Endodermal cell (in vitro differentiated cells): ENCODE measurements at regions not wholly inside any gene's neighbourhood (a gene's known extent, or its start where the extent isn't known, plus 50 kb on each side); places are given as distances from the start of the nearest gene placed in this dataset.

Experiments
- DNase-seq: peaks from one replicate; pipeline ENCODE4 v3.0.0-alpha.2; 2017
- H3K27ac ChIP-seq: 2 replicates; pipeline ENCODE4 v1.5.1; 2013; ENCODE audit warnings: mild to moderate bottlenecking, low read depth, low read length, moderate library complexity
- H3K27me3 ChIP-seq: 2 replicates; pipeline ENCODE4 v1.6.1; 2013; ENCODE audit warnings: mild to moderate bottlenecking, low read length, moderate library complexity; ENCODE audit not compliant: insufficient read depth, control insufficient read depth, poor library complexity, severe bottlenecking
- H3K36me3 ChIP-seq: 2 replicates; pipeline ENCODE4 v1.7.0; 2013; ENCODE audit warnings: mild to moderate bottlenecking, low read length, moderate library complexity; ENCODE audit not compliant: control insufficient read depth, insufficient read depth
- H3K4me1 ChIP-seq: one replicate; pipeline ENCODE4 v1.7.0; 2013; ENCODE audit warnings: low read length; ENCODE audit not compliant: control insufficient read depth, insufficient read depth
- H3K4me3 ChIP-seq: 2 replicates; pipeline ENCODE4 v1.5.1; 2013; ENCODE audit warnings: mild to moderate bottlenecking, low read length, moderate library complexity
- H3K9ac ChIP-seq: 2 replicates; pipeline ENCODE4 v1.6.1; 2013; ENCODE audit warnings: mild to moderate bottlenecking, low read length, moderate library complexity; ENCODE audit not compliant: poor library complexity, severe bottlenecking; ENCODE audit errors: extremely low read depth
- H3K9me3 ChIP-seq: 2 replicates; pipeline ENCODE4 v1.6.1; 2013; ENCODE audit warnings: mild to moderate bottlenecking, low read length, moderate library complexity; ENCODE audit not compliant: control insufficient read depth
- H3K27ac Mint-ChIP-seq: 2 replicates; pipeline ENCODE4 v1.8.0; 2020; ENCODE audit warnings: mixed read lengths
- H3K27me3 Mint-ChIP-seq: 2 replicates; pipeline ENCODE4 v1.8.0; 2021; ENCODE audit warnings: mild to moderate bottlenecking, mixed read lengths; ENCODE audit not compliant: insufficient read depth
- H3K36me3 Mint-ChIP-seq: 2 replicates; pipeline ENCODE4 v1.8.0; 2020; ENCODE audit warnings: low read depth, mixed read lengths
- H3K4me1 Mint-ChIP-seq: 2 replicates; pipeline ENCODE4 v1.8.0; 2020; ENCODE audit warnings: mixed read lengths
- H3K4me3 Mint-ChIP-seq: 2 replicates; pipeline ENCODE4 v1.8.0; 2020; ENCODE audit warnings: mild to moderate bottlenecking, moderate library complexity, mixed read lengths
- H3K9me3 Mint-ChIP-seq: 2 replicates; pipeline ENCODE4 v1.8.0; 2020; ENCODE audit warnings: mild to moderate bottlenecking, mixed read lengths
- WGBS, 2 experiments: methylation state at CpG; one replicate each; pipeline versions ENCODE4 v1.1.5 to v1.1.7; 2013; ENCODE audit warnings: missing lambda C conversion rate in 2 of 2, mixed read lengths in 1 of 2; ENCODE audit not compliant: insufficient coverage in 1 of 2, insufficient read length in 1 of 2; 5-methylcytosine and 5-hydroxymethylcytosine counted together
- TF ChIP-seq, protein P1 (sequence below): fragments of 200-600 bp; sonication (generic); conservative IDR thresholded peaks from 2 replicates; pipeline ENCODE4 v1.5.0; 2021; ENCODE audit warnings: antibody characterized with exemption, mild to moderate bottlenecking

DNA sequence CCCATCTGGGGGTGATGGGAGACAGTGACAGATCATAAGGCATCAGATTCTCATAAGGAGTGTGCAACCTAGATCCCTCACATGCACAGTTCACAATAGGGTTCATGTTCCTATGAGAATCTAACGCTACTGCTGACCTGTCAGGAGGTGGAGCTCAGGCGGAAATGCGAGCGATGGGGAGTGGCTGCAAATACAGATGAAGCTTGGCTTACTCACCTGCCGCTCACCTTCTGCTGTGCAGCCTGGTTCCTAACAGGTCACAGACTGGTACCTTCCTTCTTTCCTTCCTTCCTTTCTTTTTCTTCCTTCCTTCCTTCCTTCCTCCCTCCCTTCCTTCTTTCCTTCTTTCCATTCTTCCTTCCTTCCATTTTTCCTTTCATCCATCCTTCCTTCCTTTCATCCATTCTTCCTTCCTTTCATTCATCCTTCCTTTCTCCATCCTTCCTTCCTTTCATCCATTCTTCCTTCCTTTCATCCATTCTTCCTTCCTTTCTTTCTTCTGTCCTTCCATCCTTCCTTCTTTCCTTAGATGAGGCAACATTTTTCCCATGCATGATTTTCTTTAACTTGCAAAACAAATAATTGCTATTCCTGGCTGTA lies 370.0 kb upstream of the AUTS2 start:
- Mint-ChIP-seq H3K27ac (no peak overlapping the region), H3K9me3 (peaks cover 3% of the 10 kb centered on the region), H3K36me3 (peaks cover 2% of the 10 kb centered on the region), H3K27me3 (peaks cover 72% of the 10 kb centered on the region), H3K4me3 (no peak overlapping the region), H3K4me1 (peaks cover 11% of the 10 kb centered on the region)
- H3K4me1 ChIP-seq, result peaks cover 4% of the 10 kb centered on the region
- TF ChIP-seq, protein P1, sequence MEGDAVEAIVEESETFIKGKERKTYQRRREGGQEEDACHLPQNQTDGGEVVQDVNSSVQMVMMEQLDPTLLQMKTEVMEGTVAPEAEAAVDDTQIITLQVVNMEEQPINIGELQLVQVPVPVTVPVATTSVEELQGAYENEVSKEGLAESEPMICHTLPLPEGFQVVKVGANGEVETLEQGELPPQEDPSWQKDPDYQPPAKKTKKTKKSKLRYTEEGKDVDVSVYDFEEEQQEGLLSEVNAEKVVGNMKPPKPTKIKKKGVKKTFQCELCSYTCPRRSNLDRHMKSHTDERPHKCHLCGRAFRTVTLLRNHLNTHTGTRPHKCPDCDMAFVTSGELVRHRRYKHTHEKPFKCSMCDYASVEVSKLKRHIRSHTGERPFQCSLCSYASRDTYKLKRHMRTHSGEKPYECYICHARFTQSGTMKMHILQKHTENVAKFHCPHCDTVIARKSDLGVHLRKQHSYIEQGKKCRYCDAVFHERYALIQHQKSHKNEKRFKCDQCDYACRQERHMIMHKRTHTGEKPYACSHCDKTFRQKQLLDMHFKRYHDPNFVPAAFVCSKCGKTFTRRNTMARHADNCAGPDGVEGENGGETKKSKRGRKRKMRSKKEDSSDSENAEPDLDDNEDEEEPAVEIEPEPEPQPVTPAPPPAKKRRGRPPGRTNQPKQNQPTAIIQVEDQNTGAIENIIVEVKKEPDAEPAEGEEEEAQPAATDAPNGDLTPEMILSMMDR, result no peak
- H3K9ac ChIP-seq, result no peak overlapping the region
- no peak overlapping the region for H3K4me3 ChIP-seq
- H3K27me3 ChIP-seq, result no peaks in the 10 kb centered on the region
- no peaks in the 10 kb centered on the region for H3K36me3 ChIP-seq
- no peak overlapping the region for H3K27ac ChIP-seq
- DNase-seq, result no peak
- 77 to 83% methylated on average over 5 of the region's 5 CpGs for WGBS, 2 experiments
- H3K9me3 ChIP-seq, result no peaks in the 10 kb centered on the region

DNA sequence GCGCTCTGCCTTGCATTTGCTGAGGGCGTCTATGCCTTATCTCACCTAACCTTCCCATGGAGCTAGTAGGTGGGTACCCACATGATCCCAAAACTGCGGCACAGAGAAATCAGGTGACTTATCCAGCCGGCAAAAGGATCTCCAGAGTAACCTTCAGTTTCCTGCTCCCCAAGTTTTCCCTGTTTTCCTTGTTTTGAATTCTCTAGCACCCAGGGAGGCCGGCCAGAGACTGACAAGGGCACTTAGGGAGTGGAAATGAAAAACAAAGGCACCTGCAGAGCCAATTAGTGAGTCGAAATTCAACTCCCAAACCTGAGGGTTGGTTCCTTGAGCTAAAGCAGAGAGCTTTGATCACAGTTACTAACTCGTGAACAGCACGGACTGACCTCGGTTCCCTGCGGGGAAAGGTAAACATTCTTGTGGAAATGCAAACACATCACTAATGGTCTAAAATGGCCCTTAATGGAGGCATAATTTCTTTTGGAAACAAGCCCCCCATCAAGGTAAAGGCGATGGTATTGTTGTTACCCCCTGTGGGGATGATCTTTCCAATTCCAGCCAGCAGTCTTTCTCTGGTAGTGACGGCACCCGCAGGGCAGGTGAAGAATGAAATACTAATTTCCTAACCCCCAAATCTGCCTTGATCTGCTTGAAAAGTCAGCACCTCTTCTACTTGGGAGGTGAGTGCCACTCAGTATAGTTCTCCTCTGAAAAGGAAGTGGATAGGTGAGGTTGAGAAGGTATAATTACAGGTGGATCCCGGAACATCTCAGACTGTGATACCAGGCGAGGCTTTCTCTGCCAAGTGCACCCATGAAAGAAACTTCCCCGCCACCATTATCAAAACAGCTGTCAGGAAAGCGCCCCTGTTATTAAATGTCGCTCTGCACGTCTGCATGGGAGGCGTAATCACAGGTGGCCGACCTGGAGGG lies 365.6 kb upstream of the AUTS2 start:
- 2 to 5% methylated on average over 9 to 21 of the region's 21 CpGs for WGBS, 2 experiments
- Mint-ChIP-seq H3K9me3 (no peaks in the 10 kb centered on the region), H3K36me3 (no peaks in the 10 kb centered on the region), H3K4me1 (peaks cover 18% of the 10 kb centered on the region), H3K27me3 (peaks cover 89% of the 10 kb centered on the region), H3K27ac (peak overlapping the region; percentile 88), H3K4me3 (peak overlapping the region; percentile 28)
- H3K9me3 ChIP-seq, result no peaks in the 10 kb centered on the region
- H3K27ac ChIP-seq, result no peak overlapping the region
- DNase-seq, result peak; percentile 94
- H3K4me3 ChIP-seq, result peak overlapping the region; percentile 70
- peaks cover 4% of the 10 kb centered on the region for H3K4me1 ChIP-seq
- peaks cover 41% of the 10 kb centered on the region for H3K27me3 ChIP-seq
- peak overlapping the region; percentile 39 for H3K9ac ChIP-seq
- TF ChIP-seq, protein P1, result no peak
- H3K36me3 ChIP-seq, result no peaks in the 10 kb centered on the region

DNA sequence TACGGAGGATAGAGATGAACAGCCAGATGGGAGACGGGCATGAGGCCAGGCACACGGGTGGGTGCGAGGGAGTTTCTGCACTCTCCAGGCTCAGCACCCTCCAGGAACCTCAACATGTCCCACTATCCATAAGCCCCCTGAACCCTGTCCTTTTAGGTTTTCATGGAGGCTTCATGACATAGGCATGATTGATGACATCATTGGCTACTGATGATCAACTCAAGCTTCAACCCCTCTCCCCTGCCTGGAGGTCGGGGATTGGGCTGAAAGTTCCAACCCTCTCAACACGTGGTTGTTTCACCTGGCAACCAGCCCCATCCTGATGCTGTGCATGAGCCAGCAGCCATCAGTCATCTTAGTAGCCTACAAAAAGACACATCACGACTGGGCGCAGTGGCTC lies 360.7 kb upstream of the AUTS2 start:
- Histone ChIP-seq H3K4me3 (no peak overlapping the region), H3K4me1 (peaks cover 4% of the 10 kb centered on the region), H3K36me3 (no peaks in the 10 kb centered on the region), H3K27ac (no peak overlapping the region), H3K27me3 (peaks cover 41% of the 10 kb centered on the region), H3K9ac (no peak overlapping the region), H3K9me3 (no peaks in the 10 kb centered on the region)
- Mint-ChIP-seq H3K4me3 (no peak overlapping the region), H3K9me3 (no peaks in the 10 kb centered on the region), H3K27me3 (peaks cover 82% of the 10 kb centered on the region), H3K4me1 (peaks cover 31% of the 10 kb centered on the region), H3K36me3 (no peaks in the 10 kb centered on the region), H3K27ac (no peak overlapping the region)
- 88 to 92% methylated on average over 4 to 8 of the region's 8 CpGs for WGBS, 2 experiments
- TF ChIP-seq, protein P1, result no peak
- no peak for DNase-seq
